ENCODE measurements at regions not wholly inside any gene's neighbourhood (a gene's known extent, or its start where the extent isn't known, plus 50 kb on each side); places are given as distances from the start of the nearest gene placed in this dataset.

GRCh38 chr15:70276401-70276800, 178.7 kb upstream of the TLE3 start:
- DNase-seq: no peak
- H3K36me3 ChIP-seq: no peaks in the 10 kb centered on the region
- intact Hi-C loops (cut with micrococcal nuclease): no loop called here

GRCh38 chr15:70275461-70276138, 177.9 kb upstream of the TLE3 start:
- Histone ChIP-seq H3K27ac (replicated peaks) (no peak overlapping the region), H3K36me3 (no peaks in the 10 kb centered on the region), H3K4me1 (peaks cover 14% of the 10 kb centered on the region), H3K4me3 (no peak overlapping the region), H3K9me3 (replicated peaks) (no peaks in the 10 kb centered on the region), H3K27me3 (ENCODE audit: low read depth) (no peaks in the 10 kb centered on the region)
- no peak for TF ChIP-seq CTCF (IDR thresholded peaks at IDR 0.05; ENCODE audit: borderline replicate concordance)
- intact Hi-C loops (cut with micrococcal nuclease): no loop called here
- no peak for DNase-seq

More at GRCh38 chr15:70276401-70276800, 178.7 kb upstream of the TLE3 start:
- Histone ChIP-seq H3K4me1 (peaks cover 6% of the 10 kb centered on the region), H3K9me3 (replicated peaks) (no peaks in the 10 kb centered on the region), H3K27ac (replicated peaks) (no peak overlapping the region), H3K4me3 (no peak overlapping the region), H3K27me3 (ENCODE audit: low read depth) (no peaks in the 10 kb centered on the region)
- no peak for TF ChIP-seq CTCF (IDR thresholded peaks at IDR 0.05; ENCODE audit: borderline replicate concordance)

- no peaks in the 10 kb centered on the region for H3K36me3 ChIP-seq
- H3K27ac ChIP-seq (replicated peaks): no peak overlapping the region
- TF ChIP-seq CTCF (IDR thresholded peaks at IDR 0.05; ENCODE audit: borderline replicate concordance): no peak
- intact Hi-C loops (cut with micrococcal nuclease): no loop called here
- H3K4me1 ChIP-seq: peaks cover 21% of the 10 kb centered on the region
- DNase-seq: no peak
- H3K4me3 ChIP-seq: no peak overlapping the region
- H3K27me3 ChIP-seq (ENCODE audit: low read depth): no peaks in the 10 kb centered on the region
- H3K9me3 ChIP-seq (replicated peaks): no peaks in the 10 kb centered on the region
Observed at GRCh38 chr15:70274908-70275307, 177.2 kb upstream of the TLE3 start.

- peaks cover 26% of the 10 kb centered on the region for H3K4me1 ChIP-seq
- intact Hi-C loops (cut with micrococcal nuclease): no loop called here
- no peak overlapping the region for H3K27ac ChIP-seq (replicated peaks)
- no peaks in the 10 kb centered on the region for H3K36me3 ChIP-seq
- no peak for TF ChIP-seq CTCF (IDR thresholded peaks at IDR 0.05; ENCODE audit: borderline replicate concordance)
- no peaks in the 10 kb centered on the region for H3K9me3 ChIP-seq (replicated peaks)
- H3K27me3 ChIP-seq (ENCODE audit: low read depth): no peaks in the 10 kb centered on the region
- H3K4me3 ChIP-seq: no peak overlapping the region
- no peak for DNase-seq
Observed at GRCh38 chr15:70274255-70274880, 176.7 kb upstream of the TLE3 start.

- no peak for DNase-seq
- Histone ChIP-seq H3K4me1 (peaks cover 32% of the 10 kb centered on the region), H3K9me3 (replicated peaks) (no peaks in the 10 kb centered on the region), H3K36me3 (no peaks in the 10 kb centered on the region), H3K4me3 (no peak overlapping the region), H3K27ac (replicated peaks) (no peak overlapping the region), H3K27me3 (ENCODE audit: low read depth) (no peaks in the 10 kb centered on the region)
- no peak for TF ChIP-seq CTCF (IDR thresholded peaks at IDR 0.05; ENCODE audit: borderline replicate concordance)
- intact Hi-C loops (cut with micrococcal nuclease): no loop called here
Observed at GRCh38 chr15:70273808-70274207, 176.1 kb upstream of the TLE3 start.

Data from left ventricle myocardium inferior (tissue), 1 donor.